ENCODE measurements at regions not wholly inside any gene's neighbourhood (a gene's known extent, or its start where the extent isn't known, plus 50 kb on each side); places are given as distances from the start of the nearest gene placed in this dataset.

- TF ChIP-seq CTCF (IDR thresholded peaks at IDR 0.05) (no peak), POLR2A (IDR thresholded peaks at IDR 0.05) (no peak), POLR2AphosphoS5 (IDR thresholded peaks at IDR 0.05; ENCODE audit: insufficient read depth in 1 of 2, low read depth in 1 of 2) (no peak)
Measured at GRCh38 chr4:25984266-25984665, 70.2 kb downstream of the SMIM20 start.

Data from vagina (tissue), 2 donors.